Pancreas (tissue), 10 donors: ENCODE measurements at regions not wholly inside any gene's neighbourhood (a gene's known extent, or its start where the extent isn't known, plus 50 kb on each side); places are given as distances from the start of the nearest gene placed in this dataset.

Source experiments
- ATAC-seq, 4 donors: fragments of 200-7000 bp; cut with Tn5 transposase; one replicate each; pipeline versions ENCODE4 v1.8.0 to v1.9.1; 2020; ENCODE audit warnings: mild to moderate bottlenecking in 4 of 4, moderate library complexity in 4 of 4
- DNase-seq, 6 donors: peaks; one replicate each; pipeline ENCODE4 v3.0.0-alpha.2; 2020
- FAIRE-seq: peaks from 2 replicates; lab custom pipeline; 2012; peaks lifted over from hg19 to GRCh38; lab: Jason Lieb, UNC
- H3K27ac ChIP-seq, 4 donors: fragments of 200-600 bp; sonication (generic); 1 replicate in 3 of 4; 2 replicates in 1 of 4; pipeline versions ENCODE4 v1.5.0 to v1.8.0; 2020
- H3K27me3 ChIP-seq, 4 donors: fragments of 200-600 bp; one replicate each; pipeline ENCODE4 v1.8.0; 2021
- H3K36me3 ChIP-seq, 3 donors: fragments of 200-600 bp; sonication (generic) in 1 of 3; one replicate each; pipeline versions ENCODE4 v1.5.0 to v1.8.0; 2020 to 2021
- H3K4me1 ChIP-seq, 3 donors: fragments of 200-600 bp; one replicate each; pipeline ENCODE4 v1.8.0; 2021
- H3K4me3 ChIP-seq, 4 donors: fragments of 200-600 bp; sonication (generic) in 2 of 4; one replicate each; pipeline versions ENCODE4 v1.5.0 to v1.8.0; 2020 to 2021
- H3K9me3 ChIP-seq, 4 donors: fragments of 200-600 bp; one replicate each; pipeline ENCODE4 v1.8.0; 2021
- WGBS, 2 donors: extraction: QIAGEN DNeasy Blood & Tissue Kit; methylation state at CpG; one replicate each; pipeline ENCODE4 v1.1.7; 2013; 5-methylcytosine and 5-hydroxymethylcytosine counted together
- intact Hi-C, 3 donors: fragments of 100-400 bp; cut with DNase I; formaldehyde crosslinking; loops; one replicate each; pipeline versions ENCODE4 v1.11.1 to v1.14.2; 2022
- TF ChIP-seq, protein P1 (sequence below), 4 donors: fragments of 200-600 bp; sonication (generic) in 3 of 4; IDR thresholded peaks; one replicate each; pipeline versions ENCODE4 v1.5.0 to v1.8.0; 2021; ENCODE audit warnings: antibody characterized with exemption in 4 of 4
- donor health status: healthy with polysubstance abuse.
- donor health status: DM: no; HTN: no; CAD: no; lungs with moderate emphysema.
- donor health status: DM: no; HTN: no; CAD: no.
- donor health status: control.
- donor health status: control.
- donor health status: Bipolar disorder and iron deficiency.
- donor health status: DM: yes; HTN: yes; CAD: no.
- donor health status: DM: no; HTN: no; CAD: no.
- donor health status: DM: no; HTN: no; CAD: no.
- donor health status: DM: yes; HTN: yes; CAD: no.

DNA sequence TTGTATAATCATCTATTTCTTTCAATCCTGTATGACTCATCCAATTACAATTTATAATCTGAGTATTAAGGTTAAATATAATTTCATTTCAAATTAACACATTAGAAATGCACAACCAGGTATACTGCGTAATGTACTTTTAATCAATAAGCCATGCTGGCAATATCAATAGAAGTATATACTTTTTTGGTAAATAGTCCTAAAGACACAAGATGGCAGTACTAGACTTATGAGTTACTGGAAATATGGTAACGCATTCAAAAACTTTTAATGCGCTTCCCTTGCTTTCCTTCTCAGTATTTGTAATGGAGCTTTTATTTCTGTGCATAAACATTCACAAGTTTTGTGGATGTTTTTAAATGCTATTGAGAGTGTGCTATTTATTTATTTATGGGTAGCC is 1162.0 kb upstream of the TMPRSS15 start:
- TF ChIP-seq, protein P1, sequence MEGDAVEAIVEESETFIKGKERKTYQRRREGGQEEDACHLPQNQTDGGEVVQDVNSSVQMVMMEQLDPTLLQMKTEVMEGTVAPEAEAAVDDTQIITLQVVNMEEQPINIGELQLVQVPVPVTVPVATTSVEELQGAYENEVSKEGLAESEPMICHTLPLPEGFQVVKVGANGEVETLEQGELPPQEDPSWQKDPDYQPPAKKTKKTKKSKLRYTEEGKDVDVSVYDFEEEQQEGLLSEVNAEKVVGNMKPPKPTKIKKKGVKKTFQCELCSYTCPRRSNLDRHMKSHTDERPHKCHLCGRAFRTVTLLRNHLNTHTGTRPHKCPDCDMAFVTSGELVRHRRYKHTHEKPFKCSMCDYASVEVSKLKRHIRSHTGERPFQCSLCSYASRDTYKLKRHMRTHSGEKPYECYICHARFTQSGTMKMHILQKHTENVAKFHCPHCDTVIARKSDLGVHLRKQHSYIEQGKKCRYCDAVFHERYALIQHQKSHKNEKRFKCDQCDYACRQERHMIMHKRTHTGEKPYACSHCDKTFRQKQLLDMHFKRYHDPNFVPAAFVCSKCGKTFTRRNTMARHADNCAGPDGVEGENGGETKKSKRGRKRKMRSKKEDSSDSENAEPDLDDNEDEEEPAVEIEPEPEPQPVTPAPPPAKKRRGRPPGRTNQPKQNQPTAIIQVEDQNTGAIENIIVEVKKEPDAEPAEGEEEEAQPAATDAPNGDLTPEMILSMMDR (IDR thresholded peaks at IDR 0.05), result no peak
- ATAC-seq (peak in 1 of 4 donors; percentile 47), FAIRE-seq (peak; percentile 26), DNase-seq (no peak)
- no peak overlapping the region for H3K27ac ChIP-seq
- no peaks in the 10 kb centered on the region for H3K27me3 ChIP-seq
- no peaks in the 10 kb centered on the region for H3K9me3 ChIP-seq
- 75 to 87% methylated on average over 3 of the region's 3 CpGs for WGBS, 2 donors
- H3K36me3 ChIP-seq, result no peaks in the 10 kb centered on the region
- peaks cover 0 to 8% (median 0%) of the 10 kb centered on the region in 3 donors for H3K4me1 ChIP-seq
- intact Hi-C loops, result no loop called here
- no peak overlapping the region for H3K4me3 ChIP-seq

DNA sequence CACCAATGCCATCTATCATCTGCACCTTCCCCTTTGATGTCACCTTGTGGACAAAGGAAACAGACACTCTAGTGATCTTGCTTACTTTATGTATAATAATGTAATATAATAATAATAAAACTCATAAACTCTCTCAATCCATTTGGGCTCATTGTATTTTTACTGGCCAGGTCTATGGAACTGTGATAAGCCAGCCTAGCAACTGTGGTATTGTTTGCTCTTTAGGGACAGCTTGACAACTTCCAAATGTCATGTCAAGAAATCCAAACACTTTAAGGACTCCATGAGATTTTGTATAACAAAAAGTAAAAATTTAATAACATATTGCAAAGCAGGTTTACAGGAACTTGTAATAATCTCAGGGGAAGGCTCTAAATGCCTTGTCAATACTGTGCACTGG is 1163.4 kb upstream of the TMPRSS15 start:
- no peaks in the 10 kb centered on the region for H3K9me3 ChIP-seq
- DNase-seq (no peak), ATAC-seq (peak in 3 of 4 donors; percentile 22 to 52 (median 44)), FAIRE-seq (no peak)
- peaks cover 0 to 8% (median 0%) of the 10 kb centered on the region in 3 donors for H3K4me1 ChIP-seq
- intact Hi-C loops, result no loop called here
- no peak overlapping the region for H3K27ac ChIP-seq
- H3K4me3 ChIP-seq, result no peak overlapping the region
- H3K36me3 ChIP-seq, result no peaks in the 10 kb centered on the region
- TF ChIP-seq, protein P1 (IDR thresholded peaks at IDR 0.05), result no peak
- no peaks in the 10 kb centered on the region for H3K27me3 ChIP-seq

DNA sequence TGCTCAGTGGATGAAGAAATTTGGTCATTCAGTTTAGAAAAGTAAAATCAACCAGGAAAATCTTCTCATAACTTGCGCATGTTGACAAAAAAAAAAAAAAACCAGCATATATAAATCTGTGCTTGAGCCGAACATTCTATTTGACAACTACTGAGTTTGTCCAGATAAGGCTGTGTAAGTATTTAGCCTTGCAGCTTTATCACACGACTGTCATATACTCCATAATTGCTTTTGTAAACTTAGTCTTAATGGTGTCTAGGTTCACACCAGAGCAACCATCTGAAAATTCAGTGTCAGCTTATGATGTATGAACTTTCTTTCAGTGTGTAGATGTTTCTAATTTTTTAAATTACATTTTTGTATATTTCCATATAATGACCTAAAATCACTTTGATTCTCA is 1173.8 kb upstream of the TMPRSS15 start:
- no peaks in the 10 kb centered on the region for H3K27me3 ChIP-seq
- no peak overlapping the region for H3K27ac ChIP-seq
- FAIRE-seq (no peak), DNase-seq (no peak), ATAC-seq (no peak)
- TF ChIP-seq, protein P1 (IDR thresholded peaks at IDR 0.05), result no peak
- H3K9me3 ChIP-seq, result no peaks in the 10 kb centered on the region
- no peak overlapping the region for H3K4me3 ChIP-seq
- no peaks in the 10 kb centered on the region for H3K4me1 ChIP-seq
- WGBS, 2 donors, result 20 to 40% methylated on average over 3 of the region's 3 CpGs
- intact Hi-C loops, result no loop called here
- H3K36me3 ChIP-seq, result no peaks in the 10 kb centered on the region

DNA sequence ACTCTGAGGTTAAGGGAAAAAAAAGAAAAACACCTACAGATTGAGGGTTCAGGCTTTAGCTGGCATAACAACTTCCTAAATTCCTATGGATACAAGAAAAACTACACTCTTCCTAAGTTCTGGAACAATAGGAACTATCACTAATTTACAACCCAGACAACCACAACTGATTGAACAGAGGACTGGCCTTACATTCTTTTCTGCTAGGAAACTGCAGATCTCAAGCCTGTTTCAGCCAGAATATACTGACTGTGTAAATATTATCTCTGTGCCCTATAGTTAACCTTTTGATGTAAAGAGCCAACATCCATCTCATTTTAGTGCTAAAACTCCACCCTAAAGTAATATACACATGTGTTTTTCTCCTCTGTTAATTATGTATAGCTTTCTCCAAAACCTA is 1186.5 kb upstream of the TMPRSS15 start:
- FAIRE-seq (no peak), ATAC-seq (no peak), DNase-seq (no peak)
- no peaks in the 10 kb centered on the region for H3K27me3 ChIP-seq
- H3K4me3 ChIP-seq, result no peak overlapping the region
- intact Hi-C loops, result no loop called here
- no peaks in the 10 kb centered on the region for H3K36me3 ChIP-seq
- TF ChIP-seq, protein P1 (IDR thresholded peaks at IDR 0.05), result no peak
- H3K9me3 ChIP-seq, result no peaks in the 10 kb centered on the region
- H3K27ac ChIP-seq, result no peak overlapping the region
- no peaks in the 10 kb centered on the region for H3K4me1 ChIP-seq

DNA sequence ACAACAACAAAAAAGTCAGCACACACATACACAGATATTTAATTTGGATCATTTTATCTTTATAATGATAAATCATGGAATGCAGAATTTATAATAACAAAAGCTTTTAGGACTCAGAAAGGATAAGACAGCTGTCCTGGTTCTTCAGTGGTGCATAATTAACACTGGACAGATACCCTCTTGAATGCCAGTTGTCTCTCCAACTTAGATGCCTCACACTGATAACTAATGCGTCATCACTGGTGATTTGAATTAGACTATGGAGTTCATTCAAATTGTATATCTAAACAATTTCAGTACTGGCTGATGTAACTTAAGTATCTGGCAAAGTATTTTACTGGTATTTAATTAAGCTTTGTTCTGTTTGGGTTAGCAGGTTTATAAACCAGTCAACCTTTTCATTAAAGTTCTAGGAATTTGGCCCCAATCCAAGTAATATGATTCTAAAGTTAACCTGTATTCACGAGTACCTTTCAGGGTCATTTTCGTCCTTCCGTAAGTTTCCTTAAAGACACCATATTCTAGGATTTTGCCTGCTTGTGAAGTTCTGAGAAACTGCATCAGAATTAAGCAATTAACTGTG is 1199.5 kb upstream of the TMPRSS15 start:
- WGBS, 2 donors, result 52 to 58% methylated on average over 4 of the region's 4 CpGs
- ATAC-seq (no peak), FAIRE-seq (no peak), DNase-seq (no peak)
- no peaks in the 10 kb centered on the region for H3K27me3 ChIP-seq
- intact Hi-C loops, result no loop called here
- H3K4me3 ChIP-seq, result no peak overlapping the region
- TF ChIP-seq, protein P1 (IDR thresholded peaks at IDR 0.05), result no peak
- H3K4me1 ChIP-seq, result peaks cover 0 to 14% (median 12%) of the 10 kb centered on the region in 3 donors
- no peak overlapping the region for H3K27ac ChIP-seq
- H3K9me3 ChIP-seq, result no peaks in the 10 kb centered on the region
- no peaks in the 10 kb centered on the region for H3K36me3 ChIP-seq
